Ishikawa (cell line): ENCODE measurements at regions not wholly inside any gene's neighbourhood (a gene's known extent, or its start where the extent isn't known, plus 50 kb on each side); places are given as distances from the start of the nearest gene placed in this dataset.

Experiments used
- CEBPB ChIP-seq: IDR thresholded peaks from 2 replicates; pipeline ENCODE4 v1.6.1; 2012
- CREB1 ChIP-seq: IDR thresholded peaks from 2 replicates; pipeline ENCODE4 v1.6.1; 2012; ENCODE audit warnings: low read depth
- EGR1 ChIP-seq: IDR thresholded peaks from 2 replicates; pipeline ENCODE4 v1.6.1; 2012
- EP300 ChIP-seq: IDR thresholded peaks from 2 replicates; pipeline ENCODE4 v1.6.1; 2012; ENCODE audit warnings: borderline replicate concordance
- FOXM1 ChIP-seq: IDR thresholded peaks from 2 replicates; pipeline ENCODE4 v1.6.1; 2012; ENCODE audit warnings: low read depth, borderline replicate concordance
- MAX ChIP-seq: IDR thresholded peaks from 2 replicates; pipeline ENCODE4 v1.6.1; 2012
- NFIC ChIP-seq: IDR thresholded peaks from 2 replicates; pipeline ENCODE4 v1.6.1; 2012
- RAD21 ChIP-seq: IDR thresholded peaks from 2 replicates; pipeline ENCODE4 v1.6.1; 2012; ENCODE audit warnings: low read depth
- REST ChIP-seq: IDR thresholded peaks from 2 replicates; pipeline ENCODE4 v1.6.1; 2012; ENCODE audit warnings: low read depth, mild to moderate bottlenecking
- TAF1 ChIP-seq: IDR thresholded peaks from 2 replicates; pipeline ENCODE4 v1.6.1; 2012; ENCODE audit warnings: low read depth, mild to moderate bottlenecking
- TCF12 ChIP-seq: IDR thresholded peaks from 2 replicates; pipeline ENCODE4 v1.6.1; 2012; ENCODE audit warnings: low read depth
- TEAD4 ChIP-seq: IDR thresholded peaks from 2 replicates; pipeline ENCODE4 v1.6.1; 2012
- USF1 ChIP-seq: IDR thresholded peaks from 2 replicates; pipeline ENCODE4 v1.6.1; 2012
- YY1 ChIP-seq: IDR thresholded peaks from 2 replicates; pipeline ENCODE4 v1.6.1; 2012; ENCODE audit warnings: low read depth
- ZBTB7A ChIP-seq: IDR thresholded peaks from 2 replicates; pipeline ENCODE4 v1.6.1; 2012; ENCODE audit warnings: low read depth

GRCh38 chr14:38646391-38646790 is 390.5 kb upstream of the CLEC14A start:
- TF ChIP-seq CREB1 (no peak), MAX (no peak), YY1 (no peak), TCF12 (no peak), USF1 (no peak), FOXM1 (no peak), EGR1 (no peak), TAF1 (no peak), CEBPB (no peak), ZBTB7A (no peak), NFIC (no peak), REST (no peak)

GRCh38 chr14:38629412-38629811 is 373.5 kb upstream of the CLEC14A start:
- no peak for TF ChIP-seq CREB1
- TF ChIP-seq MAX, result no peak
- TF ChIP-seq CEBPB, result no peak
- TF ChIP-seq TCF12, result no peak
- TF ChIP-seq REST, result no peak
- no peak for TF ChIP-seq EP300
- TF ChIP-seq TEAD4, result no peak
- no peak for TF ChIP-seq RAD21
- no peak for TF ChIP-seq ZBTB7A

- TF ChIP-seq CREB1 (no peak), USF1 (no peak), REST (no peak), RAD21 (no peak), TCF12 (no peak), NFIC (no peak), ZBTB7A (no peak), CEBPB (no peak), MAX (no peak), EP300 (no peak), YY1 (no peak), EGR1 (no peak), TAF1 (no peak), TEAD4 (no peak), FOXM1 (no peak)
These were observed 371.3 kb upstream of the CLEC14A start for GRCh38 chr14:38627163-38627562.

- no peak for TF ChIP-seq MAX
- TF ChIP-seq RAD21, result no peak
- no peak for TF ChIP-seq ZBTB7A
- TF ChIP-seq CEBPB, result no peak
- TF ChIP-seq FOXM1, result no peak
- no peak for TF ChIP-seq TCF12
- TF ChIP-seq NFIC, result no peak
- no peak for TF ChIP-seq REST
- no peak for TF ChIP-seq TEAD4
- no peak for TF ChIP-seq YY1
- no peak for TF ChIP-seq EP300
- no peak for TF ChIP-seq EGR1
- TF ChIP-seq TAF1, result no peak
- no peak for TF ChIP-seq USF1
- TF ChIP-seq CREB1, result no peak
These were observed 367.8 kb upstream of the CLEC14A start for GRCh38 chr14:38623661-38624060.
